ENCODE measurements at regions not wholly inside any gene's neighbourhood (a gene's known extent, or its start where the extent isn't known, plus 50 kb on each side); places are given as distances from the start of the nearest gene placed in this dataset.

DNA sequence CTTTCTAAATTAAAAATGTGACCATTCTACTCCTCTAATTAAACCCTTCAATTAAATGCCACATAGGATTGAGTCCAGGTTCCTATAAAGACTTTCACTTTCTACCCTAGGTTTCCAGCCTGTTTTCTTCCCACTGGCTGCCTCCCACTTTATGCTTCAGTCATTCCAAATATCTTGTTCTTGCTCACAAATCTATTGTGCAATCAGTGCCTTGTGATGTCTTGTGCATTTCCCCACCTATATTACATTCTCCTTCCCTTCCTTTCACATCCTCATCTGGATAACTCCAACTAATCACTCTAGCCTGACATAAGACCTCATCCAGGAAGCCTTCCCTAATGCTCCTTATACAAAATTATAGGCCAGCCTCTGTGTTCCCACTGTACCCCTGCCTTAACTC lies 281.7 kb upstream of the LRATD1 start:
- FAIRE-seq (no peak), DNase-seq (ENCODE audit: insufficient read length, low spot score) (no peak)

DNA sequence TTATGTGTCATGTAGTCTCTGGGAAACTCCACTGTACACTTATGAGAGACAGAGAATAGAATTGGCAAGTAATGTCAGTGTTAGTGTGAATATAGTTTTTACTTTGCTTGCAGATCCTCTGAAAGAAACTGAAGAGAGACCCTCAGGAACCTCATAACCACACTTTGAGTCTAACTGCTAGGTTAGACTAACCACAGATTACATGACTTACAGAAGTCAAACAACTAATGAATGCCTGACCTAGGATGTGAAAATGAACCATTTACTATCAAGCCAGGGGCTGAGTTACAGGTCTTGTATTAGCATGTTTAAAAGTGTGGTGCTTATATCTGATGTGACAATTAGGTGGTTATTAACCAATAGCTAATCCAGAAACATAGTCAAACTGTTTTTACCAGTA lies 280.4 kb upstream of the LRATD1 start:
- DNase-seq (ENCODE audit: insufficient read length, low spot score) (no peak), FAIRE-seq (no peak)

DNA sequence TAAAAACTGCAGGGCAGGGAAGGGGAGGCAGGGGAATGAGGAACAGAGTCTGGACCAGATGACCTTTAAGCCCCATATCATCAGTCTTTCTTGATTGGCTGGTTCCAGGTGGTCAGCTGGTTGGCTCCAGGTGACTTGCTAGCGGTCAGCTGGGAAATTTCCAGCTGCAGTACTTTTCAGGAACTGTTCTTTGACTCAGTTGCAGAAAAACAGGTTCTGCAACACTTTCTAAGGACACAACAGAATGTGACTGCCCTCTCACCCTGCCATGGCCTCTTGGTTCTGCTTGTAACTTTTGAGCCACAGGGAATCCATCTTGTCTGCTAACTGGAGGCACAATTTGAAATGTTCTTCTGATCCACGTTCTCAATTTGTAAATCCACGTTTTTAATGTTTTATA lies 278.3 kb upstream of the LRATD1 start:
- FAIRE-seq (no peak), DNase-seq (ENCODE audit: insufficient read length, low spot score) (no peak)

DNA sequence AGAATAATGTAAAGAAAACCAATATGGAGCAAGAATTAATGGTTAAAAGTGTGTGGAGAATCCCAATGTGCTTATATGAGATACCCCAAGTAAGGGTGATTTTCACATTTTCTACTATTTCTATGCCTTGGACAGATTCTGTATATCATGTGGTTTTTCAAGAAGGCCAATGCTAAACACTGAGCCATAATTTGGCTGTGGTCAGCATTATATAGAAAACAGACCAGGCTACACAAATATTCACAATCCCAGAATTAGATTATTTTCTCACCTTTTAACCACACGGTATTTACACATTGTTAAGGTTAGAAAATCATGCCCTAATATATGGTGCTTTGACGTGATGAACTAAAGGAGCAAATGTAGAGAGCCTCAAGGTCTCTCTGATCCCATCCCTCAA lies 277.4 kb upstream of the LRATD1 start:
- FAIRE-seq (no peak), DNase-seq (ENCODE audit: insufficient read length, low spot score) (no peak)

DNA sequence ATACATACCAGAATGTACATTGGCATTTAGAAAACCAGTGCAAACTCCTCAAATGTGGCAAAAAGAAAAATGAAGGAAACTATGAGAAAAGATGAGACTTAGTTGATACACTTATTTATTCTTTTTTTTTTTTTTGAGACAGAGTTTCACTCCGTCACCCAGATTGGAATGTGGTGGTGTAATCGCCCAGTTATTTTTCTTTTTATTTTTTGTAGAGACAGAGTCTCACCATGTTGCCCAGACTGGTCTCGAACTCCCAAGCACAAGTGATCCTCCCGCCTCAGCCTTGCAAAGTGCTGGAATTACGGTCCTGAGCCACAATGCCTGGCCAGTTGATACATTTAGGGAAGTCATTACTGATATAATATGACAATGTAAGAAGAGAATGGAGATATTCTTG lies 274.2 kb upstream of the LRATD1 start:
- DNase-seq (ENCODE audit: insufficient read length, low spot score), result no peak

DNA sequence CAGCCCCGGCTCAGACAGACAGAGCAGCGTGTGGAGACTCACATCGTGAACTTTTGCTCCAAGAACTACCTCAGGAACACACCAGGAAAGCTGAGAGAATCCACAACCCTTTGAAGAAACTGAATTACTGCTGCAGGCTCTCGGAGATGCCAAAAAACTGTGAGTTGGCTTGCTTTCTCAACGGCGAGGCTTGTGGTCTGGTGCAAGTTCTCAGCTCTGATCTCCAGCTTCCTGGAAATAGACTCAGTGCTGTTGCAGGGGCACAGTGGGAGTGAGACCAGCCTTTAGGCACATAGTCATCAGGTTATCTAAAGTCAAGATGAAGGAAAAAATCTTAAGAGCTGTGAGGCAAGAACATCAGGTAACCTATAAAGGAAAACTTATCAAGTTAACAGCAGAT lies 273.7 kb upstream of the LRATD1 start:
- FAIRE-seq, result no peak
- DNase-seq (ENCODE audit: insufficient read length, low spot score), result no peak

More for the DNA sequence above, 274.2 kb upstream of the LRATD1 start:
- no peak for FAIRE-seq

DNA sequence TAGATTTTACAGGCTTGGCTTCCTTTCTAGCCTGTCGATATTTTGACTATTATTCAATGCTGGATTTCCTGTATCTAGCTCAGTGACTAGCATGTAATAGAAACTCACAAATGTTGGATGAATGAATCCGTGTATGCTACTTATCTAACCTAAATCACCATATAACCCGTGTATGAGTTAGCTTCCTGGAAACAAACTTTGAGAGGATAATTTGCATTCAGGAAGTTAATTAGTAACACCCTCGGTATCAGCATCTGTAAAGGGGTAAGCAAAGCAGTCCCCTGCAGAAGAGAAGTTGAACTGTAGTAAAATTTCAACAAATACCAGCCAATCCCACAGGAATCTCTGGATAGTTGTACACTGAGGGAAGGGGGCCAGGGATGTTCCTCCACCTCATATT lies 269.4 kb upstream of the LRATD1 start:
- DNase-seq (ENCODE audit: insufficient read length, low spot score) (no peak), FAIRE-seq (no peak)

DNA sequence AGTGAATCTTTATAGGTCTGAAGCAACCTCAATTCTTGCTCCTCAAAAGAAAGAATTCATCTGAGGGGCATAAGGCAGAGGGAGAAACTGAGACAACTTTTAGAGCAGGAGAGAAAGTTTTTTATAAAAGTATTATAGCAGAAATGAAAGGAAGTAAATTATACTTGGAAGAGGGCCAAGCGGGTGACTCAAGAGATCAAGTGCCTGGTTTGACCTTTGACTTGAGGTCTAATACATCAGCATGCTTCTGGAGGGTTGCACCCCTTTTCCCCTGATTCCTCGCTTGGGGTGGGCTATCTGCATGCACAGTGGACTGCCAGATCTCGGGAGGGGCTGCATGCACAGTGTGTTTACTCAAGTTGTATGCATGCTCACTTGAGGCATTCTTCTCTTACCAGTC lies 268.5 kb upstream of the LRATD1 start:
- DNase-seq (ENCODE audit: insufficient read length, low spot score), result no peak
- no peak for FAIRE-seq

DNA sequence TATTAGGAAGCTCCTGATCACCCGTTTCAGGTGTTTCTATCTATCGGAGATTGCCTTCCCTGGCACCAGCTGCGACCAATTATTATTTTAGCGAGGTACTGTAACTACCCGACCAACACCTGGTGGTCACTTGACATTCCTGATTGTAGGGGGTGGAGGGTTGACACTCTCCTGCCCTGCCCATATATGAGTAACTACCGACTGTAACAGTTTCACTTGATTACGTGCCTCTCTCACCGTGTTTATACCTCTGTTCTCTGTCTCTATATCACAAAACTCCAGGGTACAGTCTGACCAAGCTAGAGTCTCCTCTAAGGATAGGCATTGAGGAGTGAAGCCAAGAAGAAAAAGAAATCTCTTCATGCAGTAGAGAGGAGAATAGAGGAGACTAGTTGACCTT lies 268.0 kb upstream of the LRATD1 start:
- DNase-seq (ENCODE audit: insufficient read length, low spot score), result no peak
- no peak for FAIRE-seq

DNA sequence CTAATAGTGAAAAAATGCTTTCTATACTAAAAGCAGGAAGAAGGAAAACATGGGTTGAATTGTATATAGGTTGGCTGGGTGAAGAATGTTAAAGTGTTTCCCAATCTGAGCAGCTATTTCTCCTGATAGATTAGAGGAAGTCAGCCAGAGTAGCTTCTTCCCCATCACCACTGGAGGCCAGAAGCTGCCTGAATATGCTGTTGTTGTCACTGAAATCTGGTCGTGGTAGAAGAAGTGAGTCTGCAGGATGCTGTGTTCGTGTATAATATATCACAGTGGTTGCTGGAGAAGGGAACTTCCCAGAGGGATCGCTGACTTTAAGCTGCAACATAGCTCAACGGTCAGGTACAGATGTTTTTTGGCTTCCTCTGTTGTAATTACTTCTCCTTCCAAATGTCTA lies 247.5 kb upstream of the LRATD1 start:
- DNase-seq (ENCODE audit: insufficient read length, low spot score) (no peak), FAIRE-seq (no peak)

DNA sequence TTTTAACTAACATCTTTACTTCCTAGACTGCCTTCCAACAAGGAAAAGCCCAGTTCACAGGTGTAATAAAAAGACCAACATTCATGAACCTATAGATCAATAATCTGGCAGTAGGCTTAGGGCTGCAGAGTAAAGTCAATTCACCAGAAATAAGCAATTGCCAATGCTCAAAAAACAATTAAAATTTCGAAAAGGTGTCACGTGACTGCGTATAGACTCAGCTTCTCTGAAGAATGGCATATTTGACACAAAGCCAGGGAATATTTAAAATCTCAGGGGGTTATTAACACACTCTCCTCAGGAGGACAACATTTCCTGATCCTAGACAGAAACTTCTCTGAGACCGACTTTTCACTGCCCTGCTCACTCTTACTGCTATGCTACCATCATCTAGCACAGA lies 245.2 kb upstream of the LRATD1 start:
- no peak for FAIRE-seq
- no peak for DNase-seq (ENCODE audit: insufficient read length, low spot score)

DNA sequence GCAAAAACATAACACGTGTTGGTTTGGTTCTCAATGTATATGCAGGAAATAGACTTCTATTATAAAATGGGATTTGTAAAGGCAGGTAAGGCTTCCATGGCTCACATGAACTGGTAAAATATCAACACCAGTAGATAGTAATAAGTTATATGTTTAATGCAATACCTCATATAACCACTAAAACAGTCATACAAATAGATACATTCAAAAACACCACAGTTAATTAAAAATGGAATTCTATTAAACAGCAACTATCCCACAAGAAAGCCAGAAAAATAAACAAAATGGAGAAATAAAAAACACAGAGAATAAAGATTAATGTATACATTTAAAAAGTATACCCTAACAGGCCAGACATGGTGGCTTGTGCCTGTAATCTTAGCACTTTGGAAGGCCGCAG lies 243.8 kb upstream of the LRATD1 start:
- no peak for FAIRE-seq

DNA sequence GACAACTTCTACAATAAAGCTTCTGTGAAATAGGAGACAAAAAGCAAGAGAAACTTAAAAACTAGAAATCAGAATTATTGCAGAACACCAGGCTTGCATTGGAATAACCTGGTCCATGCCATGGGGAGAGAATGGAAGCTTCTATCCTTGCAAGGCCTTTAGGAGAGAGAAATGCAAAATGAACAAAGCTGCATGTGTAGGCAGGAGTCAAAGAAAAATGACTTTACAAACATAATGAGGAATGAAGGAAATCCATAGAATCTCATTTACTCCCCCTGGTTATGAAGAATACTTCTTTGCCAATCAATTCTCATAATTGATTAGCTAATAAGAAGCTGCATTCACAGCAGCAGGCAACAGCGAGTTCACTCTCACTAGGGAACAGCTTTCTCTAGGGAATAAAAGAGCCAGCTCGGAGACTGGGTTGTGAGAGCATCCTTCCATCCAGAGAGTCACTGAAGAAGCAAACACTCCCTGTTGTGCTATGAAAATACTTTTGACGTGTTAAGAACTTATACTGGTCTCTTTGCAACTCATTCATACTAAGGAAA lies 235.9 kb upstream of the LRATD1 start:
- FAIRE-seq (no peak), DNase-seq (ENCODE audit: insufficient read length, low spot score) (no peak)

More for the DNA sequence above, 243.8 kb upstream of the LRATD1 start:
- DNase-seq (ENCODE audit: insufficient read length, low spot score), result no peak

DNA sequence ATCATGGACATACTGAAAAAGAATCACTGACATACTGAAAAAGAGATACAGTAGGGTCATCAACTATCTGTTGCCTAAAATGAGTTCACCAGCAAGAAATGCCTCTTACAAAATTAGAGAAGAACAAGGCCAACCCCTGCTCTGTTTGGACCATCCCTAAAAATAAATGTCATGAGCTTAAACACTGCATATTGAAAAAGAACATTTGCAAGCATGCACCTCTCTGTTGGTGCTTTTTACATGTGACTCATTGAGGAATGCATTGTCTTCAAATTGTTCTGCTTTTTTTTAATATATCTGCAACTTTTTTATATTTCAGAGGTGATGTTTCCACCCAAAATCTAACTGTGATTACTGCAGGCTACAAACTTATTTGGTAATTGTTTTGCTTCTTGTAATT lies 233.9 kb upstream of the LRATD1 start:
- FAIRE-seq, result no peak
- no peak for DNase-seq (ENCODE audit: insufficient read length, low spot score)

DNA sequence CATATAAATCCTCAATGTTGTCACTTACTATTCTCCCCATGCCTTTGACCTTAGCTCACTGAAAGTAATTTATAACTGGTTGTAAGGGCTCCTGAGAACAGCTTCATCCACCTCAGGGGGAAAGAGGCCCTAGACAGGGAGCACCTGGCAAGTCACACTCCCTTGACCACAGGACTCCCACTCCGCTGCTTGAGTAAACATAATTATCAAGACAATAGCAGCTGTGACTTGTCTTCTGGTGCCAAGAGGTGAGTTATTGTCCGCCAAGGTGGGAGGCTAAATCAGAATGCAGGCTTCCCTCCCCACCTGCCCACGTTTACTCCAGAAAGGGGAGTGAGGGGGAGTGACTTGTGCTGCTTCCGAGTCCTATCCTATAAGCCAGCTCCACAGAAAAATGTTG lies 230.6 kb upstream of the LRATD1 start:
- FAIRE-seq (no peak), DNase-seq (ENCODE audit: insufficient read length, low spot score) (no peak)

DNA sequence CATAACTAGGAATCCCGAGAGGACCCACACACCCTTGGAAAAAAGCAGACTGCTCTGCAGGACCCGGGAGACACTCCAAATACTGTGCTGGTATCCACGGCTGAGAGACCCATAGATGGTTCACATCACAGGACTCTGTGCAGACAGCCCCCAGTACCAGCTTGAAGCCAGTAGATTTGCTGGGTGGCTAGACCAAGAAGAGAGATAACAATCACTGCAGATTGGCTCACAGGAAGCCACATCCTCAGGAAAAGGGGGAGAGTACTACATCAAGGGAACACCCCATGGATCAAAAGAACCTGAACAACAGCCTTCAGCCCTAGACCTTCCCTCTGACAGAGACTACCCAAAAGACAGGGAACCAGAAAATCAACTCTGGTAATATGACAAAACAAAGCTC lies 223.8 kb upstream of the LRATD1 start:
- FAIRE-seq (no peak), DNase-seq (ENCODE audit: insufficient read length, low spot score) (no peak)

DNA sequence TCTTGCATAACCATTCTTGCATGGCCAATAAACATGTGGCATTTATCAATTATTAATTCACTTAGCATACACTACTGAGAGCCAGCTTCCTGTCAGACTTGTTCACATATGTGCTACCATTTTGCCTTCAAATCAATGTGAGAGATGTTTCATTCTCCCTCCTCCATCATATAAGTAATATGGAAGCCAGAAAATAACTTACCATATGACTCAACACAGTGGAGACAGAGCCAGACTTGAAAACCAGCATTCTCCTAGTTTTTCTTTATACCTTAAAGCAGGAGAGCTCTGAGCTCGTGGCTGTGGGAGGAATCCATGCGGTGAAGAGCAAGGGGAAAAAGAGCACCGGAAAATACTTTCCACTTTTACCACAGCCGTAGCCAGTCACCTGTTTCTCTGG lies 215.0 kb upstream of the LRATD1 start:
- DNase-seq (ENCODE audit: insufficient read length, low spot score) (no peak), FAIRE-seq (no peak)

DNA sequence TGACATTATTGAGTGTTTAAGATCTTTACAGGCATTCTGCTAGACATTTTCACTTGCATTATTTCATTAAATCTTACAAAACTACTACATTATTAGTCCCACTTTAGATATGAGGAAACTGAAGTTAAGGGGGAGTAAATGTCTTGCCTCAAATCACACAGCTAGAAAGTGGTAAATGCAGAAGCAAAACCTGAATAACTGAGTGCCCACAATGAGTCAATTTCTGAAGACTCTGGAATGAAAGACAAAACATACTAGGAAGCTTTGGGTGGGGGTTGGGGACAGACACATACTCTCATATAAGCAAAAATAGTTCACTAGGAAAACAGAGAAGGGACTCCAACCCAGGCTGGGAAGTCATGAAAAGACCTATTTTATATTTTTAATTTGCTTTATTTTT lies 214.4 kb upstream of the LRATD1 start:
- FAIRE-seq, result no peak
- no peak for DNase-seq (ENCODE audit: insufficient read length, low spot score)

DNA sequence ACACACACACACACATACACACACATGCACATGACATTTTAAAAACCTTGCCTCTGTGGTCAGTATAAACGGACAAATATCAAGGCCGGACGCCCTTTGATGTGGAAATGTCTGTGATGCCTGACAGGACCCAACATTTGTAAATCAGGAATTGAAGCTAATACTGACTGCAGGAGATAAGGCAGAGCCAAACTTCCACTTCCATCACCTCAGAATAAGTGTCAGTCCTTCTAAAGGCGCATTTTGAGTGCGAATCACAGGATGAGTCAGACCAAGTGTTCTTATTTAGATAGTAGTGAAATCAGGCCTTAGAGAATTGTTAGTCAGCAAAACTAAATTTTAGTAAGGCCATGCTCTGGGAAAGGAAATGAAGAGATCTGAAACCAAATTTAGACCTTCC lies 211.7 kb upstream of the LRATD1 start:
- DNase-seq (ENCODE audit: insufficient read length, low spot score) (no peak), FAIRE-seq (no peak)

DNA sequence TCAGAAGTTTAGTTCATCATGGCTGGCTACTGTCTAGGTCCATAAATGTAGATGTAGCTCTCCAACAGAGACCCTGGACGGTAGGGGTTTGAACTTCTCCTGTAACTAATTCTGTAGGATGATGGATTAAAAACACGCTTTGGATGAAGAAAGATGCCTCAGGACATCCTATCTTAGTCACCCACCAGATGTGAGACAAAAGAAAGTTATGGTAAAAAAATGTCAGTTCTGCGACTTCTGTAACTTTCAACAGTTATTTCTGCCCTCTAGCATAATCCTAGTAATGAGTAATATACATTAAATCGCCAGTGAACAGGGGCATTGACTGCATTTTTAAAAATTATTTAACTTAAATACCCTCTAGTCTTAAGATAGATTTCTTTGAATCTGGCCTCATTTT lies 210.1 kb upstream of the LRATD1 start:
- FAIRE-seq (no peak), DNase-seq (ENCODE audit: insufficient read length, low spot score) (no peak)

DNA sequence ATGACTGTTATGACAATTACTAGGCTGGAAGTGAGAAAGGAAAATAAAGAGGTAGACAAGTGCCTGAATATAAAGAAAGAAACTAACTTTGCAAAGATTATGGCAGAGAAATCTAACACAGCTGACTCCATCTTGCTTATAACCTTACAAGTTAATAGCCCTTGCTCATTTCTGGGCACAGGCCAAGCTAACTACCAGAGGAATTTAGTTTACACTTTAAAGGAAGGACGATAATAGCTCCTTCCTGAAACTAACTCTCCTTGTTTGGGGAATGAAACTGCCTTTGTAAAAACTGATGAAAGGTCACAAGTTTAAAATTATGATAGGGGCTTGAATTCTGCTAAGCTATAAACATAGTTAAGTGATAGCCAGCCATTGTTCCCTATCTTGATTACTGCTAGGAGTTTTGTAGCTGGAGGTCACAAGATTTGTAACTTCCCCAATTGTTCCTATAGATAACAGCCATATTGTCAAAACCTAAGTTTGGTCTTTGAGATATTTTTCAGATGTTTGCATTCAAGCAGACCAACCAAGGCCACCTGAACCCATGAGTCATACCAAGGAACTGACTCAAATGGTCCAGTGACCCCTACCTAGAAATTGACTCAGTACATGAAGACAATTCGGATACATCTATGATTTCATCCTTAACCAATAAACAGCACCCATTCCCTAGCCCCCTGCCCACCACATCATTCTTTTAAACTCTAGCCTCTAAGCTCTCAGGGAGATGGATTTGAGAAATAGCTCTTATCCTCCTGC lies 209.2 kb upstream of the LRATD1 start:
- no peak for DNase-seq (ENCODE audit: insufficient read length, low spot score)
- FAIRE-seq, result no peak

DNA sequence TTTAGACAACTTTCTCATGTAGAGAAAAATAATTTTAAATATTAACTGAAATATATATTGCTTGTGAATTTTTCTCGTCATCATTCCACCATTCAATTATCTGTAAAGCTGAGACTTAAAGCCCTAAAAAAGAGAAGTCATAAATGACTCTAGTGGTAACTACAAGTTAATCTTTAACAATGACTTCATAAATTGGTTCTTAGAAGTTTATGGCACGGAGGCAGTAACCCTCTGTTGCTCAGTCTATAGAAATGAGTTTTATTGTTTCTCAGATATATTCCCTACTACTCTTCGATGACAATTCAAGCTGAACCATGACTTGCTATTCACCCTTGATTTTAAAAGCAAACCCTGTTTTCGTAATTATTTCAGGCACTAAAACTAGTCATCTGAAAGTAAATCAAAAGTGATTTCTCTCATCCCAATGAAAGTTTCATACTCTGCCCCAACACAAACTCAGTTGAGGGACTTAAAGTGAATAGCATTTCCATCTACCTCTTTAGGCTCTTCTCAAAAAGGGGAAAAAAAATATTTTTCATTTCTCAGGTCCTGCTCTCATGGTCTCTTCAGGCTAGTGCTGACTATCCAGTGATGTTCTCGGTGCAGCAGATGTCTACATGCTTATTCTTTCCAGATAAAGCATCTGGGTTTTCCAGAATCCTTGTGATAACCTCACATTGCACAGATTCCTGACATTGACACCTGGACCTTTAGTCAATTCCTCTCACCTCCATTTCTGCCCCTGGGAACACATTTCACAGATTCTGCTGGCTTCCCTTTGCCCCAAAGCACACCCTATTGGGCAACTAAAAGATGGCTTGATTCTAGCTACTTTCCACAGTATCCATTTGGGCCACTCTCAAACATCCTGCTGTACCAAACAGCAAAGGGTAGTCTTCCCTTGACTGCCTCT lies 207.8 kb upstream of the LRATD1 start:
- FAIRE-seq (no peak), DNase-seq (ENCODE audit: insufficient read length, low spot score) (no peak)

Measured in HTR-8/SVneo (cell line).